DND-41 (cell line): ENCODE measurements at regions not wholly inside any gene's neighbourhood (a gene's known extent, or its start where the extent isn't known, plus 50 kb on each side); places are given as distances from the start of the nearest gene placed in this dataset.

Experiments
- EZH2 ChIP-seq: IDR thresholded peaks from 3 replicates; pipeline ENCODE4 v1.6.1; 2012; ENCODE audit warnings: borderline replicate concordance, low read depth, mild to moderate bottlenecking, moderate library complexity, low read length, inconsistent platforms; ENCODE audit not compliant: severe bottlenecking
- TF ChIP-seq, protein P1 (sequence below): IDR thresholded peaks from 2 replicates; pipeline ENCODE4 v1.5.1; 2012; ENCODE audit warnings: borderline replicate concordance, low read length, moderate library complexity, mild to moderate bottlenecking; ENCODE audit not compliant: poor library complexity, severe bottlenecking; ENCODE audit errors: extremely low read depth

- TF ChIP-seq, protein P1, sequence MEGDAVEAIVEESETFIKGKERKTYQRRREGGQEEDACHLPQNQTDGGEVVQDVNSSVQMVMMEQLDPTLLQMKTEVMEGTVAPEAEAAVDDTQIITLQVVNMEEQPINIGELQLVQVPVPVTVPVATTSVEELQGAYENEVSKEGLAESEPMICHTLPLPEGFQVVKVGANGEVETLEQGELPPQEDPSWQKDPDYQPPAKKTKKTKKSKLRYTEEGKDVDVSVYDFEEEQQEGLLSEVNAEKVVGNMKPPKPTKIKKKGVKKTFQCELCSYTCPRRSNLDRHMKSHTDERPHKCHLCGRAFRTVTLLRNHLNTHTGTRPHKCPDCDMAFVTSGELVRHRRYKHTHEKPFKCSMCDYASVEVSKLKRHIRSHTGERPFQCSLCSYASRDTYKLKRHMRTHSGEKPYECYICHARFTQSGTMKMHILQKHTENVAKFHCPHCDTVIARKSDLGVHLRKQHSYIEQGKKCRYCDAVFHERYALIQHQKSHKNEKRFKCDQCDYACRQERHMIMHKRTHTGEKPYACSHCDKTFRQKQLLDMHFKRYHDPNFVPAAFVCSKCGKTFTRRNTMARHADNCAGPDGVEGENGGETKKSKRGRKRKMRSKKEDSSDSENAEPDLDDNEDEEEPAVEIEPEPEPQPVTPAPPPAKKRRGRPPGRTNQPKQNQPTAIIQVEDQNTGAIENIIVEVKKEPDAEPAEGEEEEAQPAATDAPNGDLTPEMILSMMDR = no peak
- TF ChIP-seq EZH2 = no peak
Observed at GRCh38 chr16:65463652-65464260, 341.9 kb upstream of the CDH11 start.
